NOMO-1 treated with dmso at 0.1 percent for 144 hours (cell line): ENCODE measurements at regions not wholly inside any gene's neighbourhood (a gene's known extent, or its start where the extent isn't known, plus 50 kb on each side); places are given as distances from the start of the nearest gene placed in this dataset.
"Not testable (repeated sequence)": the region's sequence is repeated elsewhere in the genome, so short reads cannot be mapped to it uniquely, and the experiment has no call there.

Experiments
- DNase-seq: peaks from one replicate; lab custom pipeline; 2025; ENCODE audit not compliant: unreplicated experiment; lab: John Stamatoyannopoulos, UW

GRCh38 chr22:26914519-26915185 is 257.3 kb downstream of the MIAT start:
- DNase-seq, result no peak

GRCh38 chr22:26916236-26916635 is 258.8 kb downstream of the MIAT start:
- DNase-seq, result no peak

GRCh38 chr22:26918226-26918625 is 260.8 kb downstream of the MIAT start:
- no peak for DNase-seq

- no peak for DNase-seq
These were observed 264.3 kb downstream of the MIAT start for GRCh38 chr22:26921726-26922125.

- no peak for DNase-seq
These were observed 265.4 kb downstream of the MIAT start for GRCh38 chr22:26922806-26923205.

GRCh38 chr22:26923531-26923930 is 266.1 kb downstream of the MIAT start:
- DNase-seq, result no peak

- DNase-seq, result no peak
These were observed 270.4 kb downstream of the MIAT start for GRCh38 chr22:26927821-26928220.

GRCh38 chr22:26931471-26931870 is 274.1 kb downstream of the MIAT start:
- DNase-seq, result no peak

- DNase-seq, result no peak
These were observed 275.8 kb downstream of the MIAT start for GRCh38 chr22:26933105-26933590.

- DNase-seq, result no peak
These were observed 279.8 kb downstream of the MIAT start for GRCh38 chr22:26937213-26937612.

- DNase-seq, result no peak
These were observed 282.1 kb downstream of the MIAT start for GRCh38 chr22:26939466-26939865.

GRCh38 chr22:26941896-26942636 is 284.7 kb downstream of the MIAT start:
- no peak for DNase-seq

- DNase-seq, result no peak
These were observed 285.2 kb downstream of the MIAT start for GRCh38 chr22:26942637-26942957.

GRCh38 chr22:26945565-26945964 is 288.2 kb downstream of the MIAT start:
- DNase-seq, result no peak

- no peak for DNase-seq
These were observed 291.8 kb downstream of the MIAT start for GRCh38 chr22:26949193-26949592.

- DNase-seq, result not testable (repeated sequence)
These were observed 293.8 kb downstream of the MIAT start for GRCh38 chr22:26951139-26951538.

GRCh38 chr22:26952004-26952403 is 294.6 kb downstream of the MIAT start:
- no peak for DNase-seq

- DNase-seq, result no peak
These were observed 295.1 kb downstream of the MIAT start for GRCh38 chr22:26952451-26953011.

- DNase-seq, result no peak
These were observed 295.9 kb downstream of the MIAT start for GRCh38 chr22:26953012-26953883.

- no peak for DNase-seq
These were observed 299.0 kb downstream of the MIAT start for GRCh38 chr22:26956371-26956770.

GRCh38 chr22:26957176-26957575 is 299.8 kb downstream of the MIAT start:
- no peak for DNase-seq
